ENCODE measurements at regions not wholly inside any gene's neighbourhood (a gene's known extent, or its start where the extent isn't known, plus 50 kb on each side); places are given as distances from the start of the nearest gene placed in this dataset.

DNA sequence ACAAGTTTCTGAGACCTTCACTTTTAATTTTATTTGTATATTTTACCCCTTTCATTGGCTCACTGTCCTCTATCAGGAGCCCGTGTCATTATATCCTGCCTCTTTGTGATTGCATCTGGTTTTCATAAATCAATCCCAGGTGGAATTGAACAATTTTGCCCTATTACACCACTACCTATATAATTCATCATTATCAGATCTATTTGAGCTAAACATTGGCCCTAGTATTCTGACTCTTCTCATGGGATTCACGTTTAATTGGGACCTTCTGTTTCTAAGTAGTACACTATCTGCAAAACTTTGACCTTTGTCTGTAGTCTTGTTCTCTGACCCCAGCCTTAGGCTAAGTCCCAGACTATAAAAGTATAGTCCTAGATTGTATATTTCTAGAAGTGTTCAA is 114.1 kb downstream of the FAT4 start:
- no peak for TF ChIP-seq CTCF (IDR thresholded peaks at IDR 0.05)
- TF ChIP-seq EZH2 (IDR thresholded peaks at IDR 0.05; ENCODE audit: borderline replicate concordance, insufficient read depth, low read depth, low read length, poor library complexity, severe bottlenecking), result no peak

All from B cell (primary cell).